H1 (cell line): ENCODE measurements at regions not wholly inside any gene's neighbourhood (a gene's known extent, or its start where the extent isn't known, plus 50 kb on each side); places are given as distances from the start of the nearest gene placed in this dataset.
A peak's percentile ranks its signal among the peaks of the same experiment; 100 is the strongest.

ENCODE experiments used
- CTCF ChIA-PET: fragments of 300-600 bp; sonication (Branson Sonifier 250); formaldehyde crosslinking; loops from one replicate; lab custom pipeline; 2021; ENCODE audit not compliant: partially characterized antibody; lab: Charles Lee
- POLR2A ChIA-PET: fragments of 300-600 bp; sonication (Branson Sonifier 250); formaldehyde crosslinking; loops from one replicate; lab custom pipeline; 2021; ENCODE audit warnings: inconsistent platforms; ENCODE audit not compliant: partially characterized antibody; lab: Charles Lee
- DNase-seq, 2 experiments: peaks; one replicate each; pipeline versions ENCODE4 v3.0.0 to v3.0.0-alpha.2; 2010 to 2022; ENCODE audit warnings: low spot score in 2 of 2, low read depth in 1 of 2, mixed read lengths in 1 of 2
- FAIRE-seq: peaks from 2 replicates; lab custom pipeline; 2011; peaks lifted over from hg19 to GRCh38; lab: Jason Lieb, UNC
- H2AFZ ChIP-seq: 2 replicates; pipeline ENCODE4 v1.8.1; 2012; ENCODE audit warnings: low read length, inconsistent platforms
- H2AK5ac ChIP-seq: 2 replicates; pipeline ENCODE4 v1.6.1; 2013; ENCODE audit warnings: low read depth, low read length
- H2BK120ac ChIP-seq: replicated peaks from 2 replicates; pipeline ENCODE3; 2013; ENCODE audit warnings: low read depth, low read length, inconsistent platforms
- H2BK12ac ChIP-seq: 2 replicates; pipeline ENCODE4 v1.6.1; 2013; ENCODE audit warnings: low read depth, low read length
- H2BK15ac ChIP-seq: 2 replicates; pipeline ENCODE4 v1.6.1; 2013; ENCODE audit warnings: low read length
- H2BK20ac ChIP-seq: 2 replicates; pipeline ENCODE4 v1.6.1; 2013; ENCODE audit warnings: low read length
- H2BK5ac ChIP-seq: 2 replicates; pipeline ENCODE4 v1.6.1; 2013; ENCODE audit warnings: low read depth, low read length
- H3K14ac ChIP-seq: 2 replicates; pipeline ENCODE4 v1.6.1; 2013; ENCODE audit warnings: inconsistent platforms; ENCODE audit not compliant: insufficient read length
- H3K18ac ChIP-seq: 2 replicates; pipeline ENCODE4 v1.6.1; 2013; ENCODE audit warnings: low read length; ENCODE audit errors: extremely low read depth
- H3K23ac ChIP-seq: 2 replicates; pipeline ENCODE4 v1.6.1; 2013; ENCODE audit warnings: inconsistent platforms; ENCODE audit not compliant: insufficient read length
- H3K23me2 ChIP-seq: 2 replicates; pipeline ENCODE4 v1.6.1; 2013; ENCODE audit warnings: low read depth, low read length
- H3K27ac ChIP-seq: 2 replicates; pipeline ENCODE4 v1.6.1; 2011; ENCODE audit warnings: low read depth, low read length, inconsistent platforms
- H3K27me3 ChIP-seq, 4 experiments: replicated peaks in 1 of 4; 1 replicate in 1 of 4; 2 replicates in 3 of 4; pipeline versions ENCODE4 v1.6.1 to v1.8.1; 2011 to 2013; ENCODE audit warnings: low read length in 3 of 4, mild to moderate bottlenecking in 3 of 4, inconsistent platforms in 2 of 4, mixed read lengths in 2 of 4, moderate library complexity in 1 of 4; ENCODE audit not compliant: control insufficient read depth in 3 of 4, insufficient read depth in 3 of 4; ENCODE audit errors: extremely low read depth in 1 of 4
- H3K36me3 ChIP-seq, 4 experiments: 2 replicates each; pipeline versions ENCODE4 v1.6.1 to v1.8.1; 2011 to 2013; ENCODE audit warnings: mild to moderate bottlenecking in 4 of 4, low read length in 3 of 4, moderate library complexity in 2 of 4, control low read depth in 1 of 4, inconsistent platforms in 1 of 4; ENCODE audit not compliant: insufficient read depth in 4 of 4, control insufficient read depth in 2 of 4
- H3K4ac ChIP-seq: replicated peaks from 2 replicates; pipeline ENCODE3; 2013; ENCODE audit warnings: low read length, low read depth, mixed read lengths, inconsistent platforms; ENCODE audit not compliant: insufficient read length
- H3K4me1 ChIP-seq, 4 experiments: replicated peaks in 1 of 4; 1 replicate in 1 of 4; 2 replicates in 3 of 4; pipeline versions ENCODE4 v1.6.1 to v1.8.1; 2011 to 2013; ENCODE audit warnings: low read length in 3 of 4, inconsistent platforms in 2 of 4, mixed read lengths in 1 of 4; ENCODE audit not compliant: insufficient read depth in 4 of 4, control insufficient read depth in 3 of 4
- H3K4me2 ChIP-seq, 2 experiments: 2 replicates each; pipeline versions ENCODE4 v1.6.1 to v1.8.1; 2011 to 2013; ENCODE audit warnings: low read depth in 2 of 2, low read length in 2 of 2, control low read depth in 1 of 2, inconsistent platforms in 1 of 2, mild to moderate bottlenecking in 1 of 2; ENCODE audit not compliant: insufficient read depth in 1 of 2
- H3K4me3 ChIP-seq, 4 experiments: fragments of 200-600, 300-600 bp in 1 of 4; sonication (generic), shearing (Covaris generic), sonication (Bioruptor Twin) in 1 of 4; 2 replicates each; pipeline versions ENCODE4 v1.5.1 to v1.8.1; 2011 to 2016; ENCODE audit warnings: low read length in 4 of 4, low read depth in 3 of 4, control low read depth in 2 of 4, inconsistent platforms in 2 of 4, mild to moderate bottlenecking in 2 of 4, mixed read lengths in 1 of 4, moderate library complexity in 1 of 4; ENCODE audit not compliant: insufficient read depth in 2 of 4; ENCODE audit errors: extremely low read depth in 1 of 4
- H3K56ac ChIP-seq: replicated peaks from 2 replicates; pipeline ENCODE3; 2013; ENCODE audit warnings: low read depth, mild to moderate bottlenecking, mixed read lengths, low read length, inconsistent platforms; ENCODE audit not compliant: insufficient read length
- H3K79me1 ChIP-seq: 2 replicates; pipeline ENCODE4 v1.6.1; 2013; ENCODE audit warnings: low read depth, low read length, control low read depth
- H3K79me2 ChIP-seq, 2 experiments: 2 replicates each; pipeline versions ENCODE4 v1.6.1 to v1.8.1; 2012 to 2013; ENCODE audit warnings: low read length in 2 of 2, mild to moderate bottlenecking in 2 of 2, inconsistent platforms in 1 of 2; ENCODE audit not compliant: insufficient read depth in 2 of 2, control insufficient read depth in 1 of 2
- H3K9ac ChIP-seq, 4 experiments: replicated peaks in 1 of 4; 1 replicate in 1 of 4; 2 replicates in 3 of 4; pipeline versions ENCODE4 v1.6.1 to v1.8.1; 2011 to 2013; ENCODE audit warnings: low read depth in 3 of 4, low read length in 3 of 4, control low read depth in 2 of 4, mild to moderate bottlenecking in 2 of 4, moderate library complexity in 2 of 4, inconsistent platforms in 1 of 4; ENCODE audit errors: extremely low read depth in 1 of 4
- H3K9me3 ChIP-seq, 2 experiments: 2 replicates each; pipeline versions ENCODE4 v1.6.1 to v1.8.1; 2012 to 2013; ENCODE audit warnings: mild to moderate bottlenecking in 2 of 2, moderate library complexity in 2 of 2, control low read depth in 1 of 2, inconsistent platforms in 1 of 2, low read depth in 1 of 2, low read length in 1 of 2, mixed read lengths in 1 of 2; ENCODE audit not compliant: insufficient read depth in 2 of 2
- H4K20me1 ChIP-seq, 2 experiments: replicated peaks in 1 of 2; 2 replicates each; pipeline versions ENCODE3 to v1.8.1; 2011 to 2013; ENCODE audit warnings: inconsistent platforms in 2 of 2, low read length in 2 of 2, mild to moderate bottlenecking in 1 of 2; ENCODE audit not compliant: insufficient read depth in 2 of 2, control insufficient read depth in 1 of 2
- H4K5ac ChIP-seq: 2 replicates; pipeline ENCODE4 v1.6.1; 2013; ENCODE audit warnings: low read length, low read depth, mixed read lengths, inconsistent platforms; ENCODE audit not compliant: insufficient read length
- H4K8ac ChIP-seq: 2 replicates; pipeline ENCODE4 v1.8.0; 2013; ENCODE audit warnings: mild to moderate bottlenecking, moderate library complexity, low read length, inconsistent platforms; ENCODE audit not compliant: insufficient read depth; ENCODE audit errors: extremely low read depth
- H4K91ac ChIP-seq: replicated peaks from 2 replicates; pipeline ENCODE3; 2013; ENCODE audit warnings: low read length, mixed read lengths, inconsistent platforms; ENCODE audit not compliant: insufficient read length
- EP300 ChIP-seq, 2 experiments: IDR thresholded peaks; 1 replicate in 1 of 2; 2 replicates in 1 of 2; pipeline ENCODE4 v1.6.1; 2011 to 2012; ENCODE audit warnings: low read depth in 2 of 2, low read length in 2 of 2, mild to moderate bottlenecking in 2 of 2, borderline replicate concordance in 1 of 2, inconsistent platforms in 1 of 2, moderate library complexity in 1 of 2
- EZH2 ChIP-seq: fragments of 200-600 bp; sonication (generic); IDR thresholded peaks from 2 replicates; pipeline ENCODE4 v1.7.1; 2012; ENCODE audit warnings: low read depth, mild to moderate bottlenecking, moderate library complexity, low read length, inconsistent platforms; ENCODE audit not compliant: severe bottlenecking
- HDAC2 ChIP-seq, 2 experiments: fragments of 300-600 bp in 1 of 2; sonication (generic) in 1 of 2; IDR thresholded peaks; 2 replicates each; pipeline ENCODE4 v1.6.1; 2011 to 2012; ENCODE audit warnings: low read depth in 2 of 2, low read length in 2 of 2, mild to moderate bottlenecking in 2 of 2, moderate library complexity in 2 of 2, borderline replicate concordance in 1 of 2, inconsistent platforms in 1 of 2
- NANOG ChIP-seq: IDR thresholded peaks from 2 replicates; pipeline ENCODE4 v1.6.1; 2011; ENCODE audit warnings: low read length, low read depth, mild to moderate bottlenecking, inconsistent platforms; ENCODE audit not compliant: insufficient read depth, poor library complexity, severe bottlenecking
- POLR2A ChIP-seq, 2 experiments: IDR thresholded peaks; 1 replicate in 1 of 2; 2 replicates in 1 of 2; pipeline ENCODE4 v1.6.1; 2011; ENCODE audit warnings: low read depth in 2 of 2, low read length in 2 of 2, mild to moderate bottlenecking in 2 of 2; ENCODE audit errors: control extremely low read depth in 1 of 2
- POU5F1 ChIP-seq: IDR thresholded peaks from 2 replicates; pipeline ENCODE4 v1.6.1; 2011; ENCODE audit warnings: low read depth, mild to moderate bottlenecking, low read length, moderate library complexity
- RAD21 ChIP-seq, 2 experiments: IDR thresholded peaks in 1 of 2; conservative IDR thresholded peaks in 1 of 2; 2 replicates each; pipeline ENCODE4 v1.6.1; 2011; ENCODE audit warnings: low read depth in 2 of 2, low read length in 2 of 2, improper control_type of control experiment in 1 of 2, inconsistent platforms in 1 of 2, mild to moderate bottlenecking in 1 of 2, moderate library complexity in 1 of 2
- SIRT6 ChIP-seq: IDR thresholded peaks from one replicate; pipeline ENCODE4 v1.7.1; 2012; ENCODE audit warnings: low read length, inconsistent platforms
- WGBS, 2 experiments: shearing (Covaris generic) in 1 of 2; methylation state at CpG; one replicate each; pipeline versions ENCODE4 v1.1.6 to v1.1.7; 2013 to 2015; ENCODE audit warnings: low lambda C conversion rate in 2 of 2, mixed read lengths in 2 of 2, inconsistent platforms in 1 of 2, low coverage in 1 of 2, missing lambda C conversion rate in 1 of 2; ENCODE audit not compliant: insufficient replicate concordance in 2 of 2, insufficient coverage in 1 of 2, insufficient read length in 1 of 2; ENCODE audit errors: extremely low coverage in 1 of 2, missing lambda C conversion rate in 1 of 2; 5-methylcytosine and 5-hydroxymethylcytosine counted together
- TF ChIP-seq, protein P1 (sequence below), 3 experiments: IDR thresholded peaks; 1 replicate in 2 of 3; 2 replicates in 1 of 3; pipeline versions ENCODE4 v1.5.1 to v1.6.1; 2011; ENCODE audit warnings: low read length in 3 of 3, mild to moderate bottlenecking in 3 of 3, inconsistent platforms in 2 of 3, low read depth in 1 of 3, moderate library complexity in 1 of 3; ENCODE audit not compliant: insufficient read depth in 1 of 3; ENCODE audit errors: control extremely low read depth in 1 of 3

DNA sequence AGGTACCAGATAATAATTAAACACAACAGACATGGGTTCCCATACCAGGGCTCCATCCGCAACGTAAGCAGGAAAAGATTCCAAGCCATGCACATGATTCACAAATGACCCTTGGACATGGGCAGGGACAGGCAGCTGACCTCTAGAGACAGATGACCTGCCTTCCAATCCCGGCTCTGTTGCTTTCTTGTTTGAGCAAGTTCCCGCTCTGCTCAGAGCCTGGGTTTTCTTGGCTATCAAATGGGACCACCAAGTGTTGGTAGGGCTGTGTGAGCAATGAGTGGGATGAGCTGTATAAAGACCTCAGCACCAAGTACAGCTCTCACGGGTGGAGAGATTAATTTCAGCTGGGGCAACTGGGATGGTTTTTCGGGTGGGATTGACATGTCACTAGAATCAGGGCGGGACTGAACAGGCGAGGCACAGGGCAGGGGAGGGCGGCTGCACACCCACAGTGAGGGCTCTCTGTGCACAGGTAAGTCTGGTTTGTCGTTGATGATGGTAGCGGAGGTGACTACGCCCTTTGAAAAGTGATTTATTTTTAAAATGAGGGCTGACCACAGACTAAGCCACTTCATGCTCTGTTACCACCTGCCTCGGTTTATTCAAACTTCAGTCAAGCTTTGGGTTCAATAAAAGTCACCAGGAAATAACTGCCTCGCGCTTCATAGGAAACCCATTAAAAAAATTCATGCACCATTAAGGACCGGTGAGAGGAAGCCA, 57.5 kb upstream of the IFFO2 start:
- ChIA-PET CTCF (interaction anchor here (0.7 to 2.6 kb wide), 4 partner anchors 27 to 101 kb away, joined by 3 to 13 read pairs (median 3); no protein-coding TSS in a partner anchor), POLR2A (interaction anchor here (0.6 kb wide), 1 partner anchor 824 kb away, joined by 3 read pairs; no protein-coding TSS in a partner anchor)
- H3K79me1 ChIP-seq = no peaks in the 10 kb centered on the region
- no peak overlapping the region for H3K9ac ChIP-seq
- no peak overlapping the region for H3K27ac ChIP-seq
- no peak overlapping the region for H3K56ac ChIP-seq
- H4K8ac ChIP-seq = no peak overlapping the region
- peaks cover 1 to 20% (median 9%) of the 10 kb centered on the region in 4 experiments for H3K4me1 ChIP-seq
- H4K91ac ChIP-seq = no peak overlapping the region
- no peak for FAIRE-seq
- H4K5ac ChIP-seq = no peak overlapping the region
- H2AK5ac ChIP-seq = 0 out of 2 replicates have a peak overlapping the region, but pooled peaks have one; percentile 82
- no peaks in the 10 kb centered on the region for H3K36me3 ChIP-seq
- H3K23me2 ChIP-seq = no peaks in the 10 kb centered on the region
- H3K4me3 ChIP-seq = no peak overlapping the region
- H4K20me1 ChIP-seq = no peaks in the 10 kb centered on the region
- 86% methylated on average over 16 of the region's 16 CpGs; no CpG with 5 or more reads in 1 of the 2 experiments for WGBS, 2 experiments
- H3K23ac ChIP-seq = no peak overlapping the region
- no peak overlapping the region for H2BK15ac ChIP-seq
- H2BK120ac ChIP-seq = no peak overlapping the region
- H3K4ac ChIP-seq = no peak overlapping the region
- H2AFZ ChIP-seq = no peak overlapping the region
- H3K27me3 ChIP-seq = no peaks in the 10 kb centered on the region
- H3K9me3 ChIP-seq = no peaks in the 10 kb centered on the region
- H3K14ac ChIP-seq = no peak overlapping the region
- H2BK5ac ChIP-seq = no peak overlapping the region
- no peak overlapping the region for H2BK12ac ChIP-seq
- H2BK20ac ChIP-seq = no peak overlapping the region
- peak overlapping the region; percentile 32; the same call in 1 of the 2 replicates for H3K18ac ChIP-seq
- DNase-seq = peak in 1 of 2 experiments; percentile 30
- TF ChIP-seq NANOG (no peak), EZH2 (no peak), SIRT6 (no peak), HDAC2 (IDR thresholded peaks at IDR 0.05; ENCODE audit: borderline replicate concordance in 1 of 2, low read depth in 2 of 2, low read length in 2 of 2) (no peak), RAD21 (IDR thresholded peaks at IDR 0.05 in 1 of 2, conservative IDR thresholded peaks at IDR 0.05 in 1 of 2; ENCODE audit: low read depth in 2 of 2, low read length in 2 of 2) (no peak), EP300 (IDR thresholded peaks at IDR 0.05; ENCODE audit: borderline replicate concordance in 1 of 2, low read depth in 2 of 2, low read length in 2 of 2) (no peak), POLR2A (IDR thresholded peaks at IDR 0.05; ENCODE audit: control extremely low read depth in 1 of 2, low read depth in 2 of 2, low read length in 2 of 2) (no peak), POU5F1 (no peak)
- TF ChIP-seq, protein P1, sequence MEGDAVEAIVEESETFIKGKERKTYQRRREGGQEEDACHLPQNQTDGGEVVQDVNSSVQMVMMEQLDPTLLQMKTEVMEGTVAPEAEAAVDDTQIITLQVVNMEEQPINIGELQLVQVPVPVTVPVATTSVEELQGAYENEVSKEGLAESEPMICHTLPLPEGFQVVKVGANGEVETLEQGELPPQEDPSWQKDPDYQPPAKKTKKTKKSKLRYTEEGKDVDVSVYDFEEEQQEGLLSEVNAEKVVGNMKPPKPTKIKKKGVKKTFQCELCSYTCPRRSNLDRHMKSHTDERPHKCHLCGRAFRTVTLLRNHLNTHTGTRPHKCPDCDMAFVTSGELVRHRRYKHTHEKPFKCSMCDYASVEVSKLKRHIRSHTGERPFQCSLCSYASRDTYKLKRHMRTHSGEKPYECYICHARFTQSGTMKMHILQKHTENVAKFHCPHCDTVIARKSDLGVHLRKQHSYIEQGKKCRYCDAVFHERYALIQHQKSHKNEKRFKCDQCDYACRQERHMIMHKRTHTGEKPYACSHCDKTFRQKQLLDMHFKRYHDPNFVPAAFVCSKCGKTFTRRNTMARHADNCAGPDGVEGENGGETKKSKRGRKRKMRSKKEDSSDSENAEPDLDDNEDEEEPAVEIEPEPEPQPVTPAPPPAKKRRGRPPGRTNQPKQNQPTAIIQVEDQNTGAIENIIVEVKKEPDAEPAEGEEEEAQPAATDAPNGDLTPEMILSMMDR (IDR thresholded peaks at IDR 0.05; ENCODE audit: control extremely low read depth in 1 of 3, insufficient read depth in 1 of 3, low read depth in 1 of 3, low read length in 3 of 3) = no peak
- no peaks in the 10 kb centered on the region for H3K79me2 ChIP-seq
- no peak overlapping the region for H3K4me2 ChIP-seq
